ENCODE measurements at regions not wholly inside any gene's neighbourhood (a gene's known extent, or its start where the extent isn't known, plus 50 kb on each side); places are given as distances from the start of the nearest gene placed in this dataset.

- no peak for DNase-seq (ENCODE audit: low spot score)
Measured at GRCh38 chr20:11550657-11551338, 366.9 kb upstream of the BTBD3 start.

DNA sequence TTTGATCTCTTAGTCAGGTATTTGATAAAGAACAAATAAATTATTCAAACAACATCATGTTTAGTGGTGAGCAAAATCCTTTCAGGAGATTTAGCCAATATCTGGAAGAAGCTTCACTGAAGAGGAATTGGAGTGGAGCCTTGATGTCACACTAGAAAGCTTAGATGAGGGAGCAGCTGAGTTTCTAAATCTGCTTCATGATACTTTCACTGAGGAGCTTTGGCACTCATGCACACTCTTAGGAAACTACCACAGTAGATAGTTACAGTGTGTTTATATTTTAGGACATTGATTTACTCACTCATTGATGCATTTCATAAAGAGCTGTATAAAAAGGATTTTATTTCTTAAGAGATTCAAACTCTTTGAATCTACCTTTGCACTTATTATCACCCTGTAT is 366.2 kb upstream of the BTBD3 start:
- DNase-seq (ENCODE audit: low spot score), result no peak

DNA sequence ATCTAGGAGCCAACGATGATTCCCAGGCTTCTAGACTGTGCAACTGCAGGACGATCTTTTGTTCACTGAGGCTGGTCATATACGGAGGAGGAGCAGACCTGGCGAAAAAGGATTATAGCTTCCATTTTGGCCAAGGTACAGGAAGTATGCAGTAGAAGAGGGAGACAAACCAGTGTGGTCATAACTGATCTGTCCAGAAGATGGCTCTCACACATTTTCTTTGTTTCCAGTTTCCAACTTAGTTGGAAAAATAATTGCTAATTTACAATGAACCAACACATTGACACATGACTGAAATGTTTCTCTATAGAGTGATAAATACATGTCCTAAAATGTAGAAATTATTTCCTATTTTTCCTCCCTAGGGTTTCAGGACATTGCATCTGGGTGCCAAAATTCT is 364.1 kb upstream of the BTBD3 start:
- DNase-seq (ENCODE audit: low spot score), result peak; percentile 64

DNA sequence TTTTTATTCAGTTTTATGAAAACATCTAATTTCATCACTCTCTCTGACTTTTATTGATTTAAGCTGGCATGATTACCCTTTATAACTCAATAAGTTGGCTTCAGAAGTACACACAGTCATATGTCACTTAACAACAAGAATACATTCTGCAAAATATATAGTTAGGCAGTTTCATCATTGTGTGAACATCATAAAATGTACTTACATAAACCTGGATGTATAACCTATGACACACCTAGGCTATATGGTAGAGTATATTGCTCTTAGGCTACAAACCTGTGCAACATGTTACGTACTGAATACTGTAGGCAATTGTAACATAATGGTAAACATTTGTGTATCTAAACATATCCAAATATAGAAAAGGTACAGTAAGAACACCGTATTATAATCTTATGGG is 362.2 kb upstream of the BTBD3 start:
- DNase-seq (ENCODE audit: low spot score), result no peak

GRCh38 chr20:11556410-11556809 is 361.3 kb upstream of the BTBD3 start:
- no peak for DNase-seq (ENCODE audit: low spot score)

DNA sequence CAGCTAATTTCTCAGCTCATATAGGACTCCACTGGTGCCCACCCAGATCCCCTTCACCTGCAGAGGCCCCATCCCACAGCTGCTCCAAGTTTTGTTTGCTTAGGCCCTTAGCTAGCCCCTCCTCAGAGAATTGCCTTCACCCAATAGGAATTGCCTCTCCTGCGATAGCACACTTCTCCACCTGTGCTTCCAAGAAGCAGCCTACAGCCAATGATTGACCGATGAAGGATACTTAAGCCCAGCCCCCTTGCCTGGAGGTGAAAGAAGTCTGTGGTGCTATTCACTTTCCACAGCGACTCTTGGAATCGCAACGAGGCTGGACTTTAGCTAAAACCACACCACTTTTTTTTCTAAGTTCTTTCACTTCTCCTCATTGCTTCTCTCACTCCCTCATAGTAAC is 353.2 kb upstream of the BTBD3 start:
- no peak for DNase-seq (ENCODE audit: low spot score)

DNA sequence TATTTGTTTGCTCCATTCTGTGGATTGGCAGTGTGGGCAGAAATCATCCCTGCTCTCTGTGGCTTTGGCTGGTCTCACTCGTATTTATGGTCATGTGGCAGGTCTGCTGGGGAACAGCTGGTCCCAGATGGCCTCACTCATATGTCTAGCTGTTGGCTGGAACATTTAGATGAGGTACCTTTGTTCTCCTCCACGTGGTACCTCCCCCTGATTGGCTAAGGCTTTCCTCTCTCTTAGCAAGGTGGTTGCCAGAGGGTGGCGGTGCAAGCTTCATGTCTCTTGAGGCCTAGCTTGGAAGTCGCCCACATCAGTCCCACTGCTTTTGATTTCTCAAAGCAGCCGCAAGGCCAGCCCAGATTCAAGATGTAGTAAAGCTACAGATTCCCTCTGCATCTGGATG is 348.5 kb upstream of the BTBD3 start:
- no peak for DNase-seq (ENCODE audit: low spot score)

DNA sequence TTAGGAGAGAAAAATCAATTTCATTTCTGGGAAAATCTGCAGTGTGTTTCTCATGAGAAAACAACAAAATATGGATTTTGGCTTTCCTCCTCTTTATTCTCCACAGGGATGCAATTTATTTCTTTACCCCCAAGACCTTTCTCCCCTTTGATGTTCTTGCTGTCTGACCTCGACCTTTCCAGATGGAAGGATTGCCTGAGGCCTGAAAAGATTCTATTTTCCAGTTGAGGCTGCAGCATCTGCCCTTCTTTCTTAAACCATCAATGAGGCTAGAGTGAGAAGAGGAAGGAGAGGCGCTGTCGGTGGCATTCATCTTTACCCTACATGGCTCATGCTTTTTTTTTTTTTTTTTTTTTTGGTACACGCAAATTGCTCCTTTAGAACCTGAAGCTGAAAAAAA is 344.2 kb upstream of the BTBD3 start:
- DNase-seq (ENCODE audit: low spot score), result no peak

DNA sequence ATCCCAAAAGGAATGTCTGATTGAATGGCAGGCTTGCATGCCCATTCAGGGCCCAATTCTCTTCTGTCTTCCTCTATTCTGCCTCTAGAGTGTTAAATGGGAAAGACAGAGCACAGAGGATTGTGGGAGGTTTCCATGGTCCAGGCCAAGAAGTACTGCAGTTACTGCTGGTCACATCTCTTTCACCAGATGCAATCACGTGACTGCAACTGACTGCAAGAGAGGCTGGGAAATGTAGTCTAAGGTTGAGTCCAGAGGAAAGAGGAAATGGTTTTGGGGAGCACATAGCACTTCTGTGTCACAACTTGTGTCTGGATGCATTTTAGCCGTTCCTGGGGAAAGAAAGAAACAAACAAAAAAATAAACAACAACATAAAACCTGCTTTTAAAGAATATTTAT is 336.4 kb upstream of the BTBD3 start:
- peak; percentile 19 for DNase-seq (ENCODE audit: low spot score)

DNA sequence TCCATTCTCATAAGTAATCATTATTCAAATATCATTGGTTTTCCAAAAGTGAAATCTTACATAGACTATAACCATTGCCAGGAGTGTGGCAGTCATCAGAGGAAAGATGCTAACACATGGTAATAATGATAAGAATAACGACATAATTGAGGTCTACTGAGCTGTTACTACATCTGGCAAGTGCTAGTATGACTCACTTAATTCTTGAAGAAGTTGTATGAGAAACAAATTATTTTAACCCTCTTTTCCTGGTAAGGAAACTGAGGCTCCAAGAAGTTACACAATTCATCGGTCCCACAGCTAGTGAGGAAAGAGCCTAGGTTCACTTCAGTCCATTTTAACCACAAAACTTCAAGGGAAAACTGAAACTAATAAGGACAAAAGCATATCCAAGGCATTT is 335.6 kb upstream of the BTBD3 start:
- no peak for DNase-seq (ENCODE audit: low spot score)

DNA sequence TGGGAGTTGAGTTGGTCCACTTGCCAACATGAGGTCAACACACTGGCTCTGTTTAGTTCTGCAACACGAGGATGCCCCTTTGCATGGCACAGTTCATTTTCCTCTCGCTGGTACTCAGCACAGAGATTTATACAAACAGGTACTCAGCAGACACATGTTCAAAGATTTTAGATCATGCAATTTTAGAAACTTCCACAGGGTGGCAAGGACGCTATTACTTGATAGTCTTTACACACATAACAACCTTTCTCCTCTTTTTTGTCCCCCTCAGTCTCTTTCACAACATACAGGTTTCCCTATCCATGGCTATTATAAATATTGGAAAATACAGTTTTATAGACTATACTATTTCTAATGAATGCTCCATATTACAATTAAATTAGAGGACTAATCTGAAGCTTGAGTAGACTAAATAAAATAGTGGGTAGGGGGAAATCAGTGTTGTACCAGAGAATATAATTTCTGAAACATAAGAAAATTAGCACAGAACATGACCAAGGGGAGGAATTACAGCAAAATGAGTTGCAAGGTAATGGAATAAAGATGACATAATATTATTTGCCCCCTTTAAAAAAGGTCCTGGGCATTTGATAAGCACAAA is 331.8 kb upstream of the BTBD3 start:
- peak; percentile 57 for DNase-seq (ENCODE audit: low spot score)

- no peak for DNase-seq (ENCODE audit: low spot score)
Measured at GRCh38 chr20:11588875-11589274, 328.8 kb upstream of the BTBD3 start.

- DNase-seq (ENCODE audit: low spot score), result no peak
Measured at GRCh38 chr20:11591965-11592364, 325.7 kb upstream of the BTBD3 start.

DNA sequence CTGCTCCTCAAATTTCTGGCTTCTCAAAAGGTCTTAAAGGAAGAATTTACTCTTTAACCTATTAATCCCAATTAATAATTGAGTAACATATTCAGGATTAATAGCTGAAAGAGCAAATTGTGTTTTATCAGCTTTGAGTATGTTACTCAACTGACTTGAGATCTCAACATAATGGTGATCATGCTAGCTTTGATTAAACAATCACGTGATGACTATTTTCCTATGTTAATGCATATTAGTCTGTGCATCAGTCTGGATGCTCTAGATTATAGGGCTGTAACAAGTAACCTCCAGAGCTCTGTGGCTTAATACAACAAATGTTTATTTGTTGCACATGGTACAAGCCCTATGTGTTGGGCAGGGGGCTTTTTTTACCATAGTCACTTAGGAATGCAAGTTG is 313.4 kb upstream of the BTBD3 start:
- no peak for DNase-seq (ENCODE audit: low spot score)

- DNase-seq (ENCODE audit: low spot score), result no peak
Measured at GRCh38 chr20:11607047-11607446, 310.6 kb upstream of the BTBD3 start.

GRCh38 chr20:11608736-11609135 is 309.0 kb upstream of the BTBD3 start:
- DNase-seq (ENCODE audit: low spot score), result no peak

DNA sequence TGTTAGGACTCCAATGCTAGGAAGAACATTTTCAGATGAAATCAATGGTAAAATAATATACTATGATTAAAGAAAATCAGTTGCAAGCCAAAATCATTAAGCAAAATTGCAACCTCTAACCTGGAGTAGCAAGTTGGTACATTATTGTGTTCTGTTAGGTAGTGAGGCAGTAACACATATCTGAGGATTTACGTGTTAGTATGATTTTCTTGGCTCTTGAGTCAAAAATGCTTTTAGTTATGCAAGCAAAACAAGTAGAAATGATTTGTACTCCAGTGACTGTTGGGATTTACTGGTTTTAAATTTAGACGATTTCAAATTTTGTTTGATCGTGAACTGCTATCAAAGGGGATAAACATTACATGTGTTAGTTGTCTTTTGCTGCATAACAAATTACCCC is 293.0 kb upstream of the BTBD3 start:
- DNase-seq (ENCODE audit: low spot score), result no peak

- no peak for DNase-seq (ENCODE audit: low spot score)
Measured at GRCh38 chr20:11626551-11626950, 291.1 kb upstream of the BTBD3 start.

DNA sequence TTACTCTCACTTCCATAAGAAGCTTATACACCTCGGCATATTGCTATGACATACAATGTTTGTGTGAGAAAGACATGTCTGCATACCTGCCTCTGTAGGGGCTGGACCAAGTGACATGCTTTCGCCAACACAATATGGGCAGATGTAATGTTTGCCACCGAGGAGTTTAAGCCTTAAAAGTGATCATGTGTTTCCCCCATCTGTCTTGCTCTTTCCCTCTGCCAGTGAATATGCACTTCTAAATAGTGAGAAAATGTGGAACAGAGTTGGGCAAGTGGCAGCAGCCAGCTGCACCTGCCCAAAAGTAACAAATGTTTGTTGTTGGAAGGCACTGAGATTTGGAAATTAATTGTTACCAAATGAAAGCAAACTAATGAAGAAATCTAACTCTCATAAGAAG is 274.8 kb upstream of the BTBD3 start:
- DNase-seq (ENCODE audit: low spot score), result no peak

DNA sequence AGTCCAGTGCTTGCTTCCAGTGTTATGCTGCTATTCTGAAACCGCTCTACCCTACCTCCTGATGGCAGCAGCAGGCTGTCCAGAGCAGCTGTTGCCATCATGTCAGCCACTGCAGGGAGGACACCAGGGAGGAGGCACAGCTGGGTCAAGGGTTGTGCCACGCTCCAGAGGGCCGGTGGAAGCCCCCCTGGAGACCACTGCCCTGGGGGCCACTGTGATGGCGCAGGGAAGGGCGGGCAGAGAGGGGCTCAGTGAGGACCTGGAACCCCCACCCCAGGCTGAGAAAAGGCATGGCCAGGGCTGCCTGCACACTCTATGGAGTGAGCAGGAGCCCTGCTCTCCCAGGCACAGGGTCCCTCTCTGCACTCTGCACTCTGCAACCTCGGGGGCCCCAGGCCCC is 271.3 kb upstream of the BTBD3 start:
- peak; percentile 18 for DNase-seq (ENCODE audit: low spot score)

DNA sequence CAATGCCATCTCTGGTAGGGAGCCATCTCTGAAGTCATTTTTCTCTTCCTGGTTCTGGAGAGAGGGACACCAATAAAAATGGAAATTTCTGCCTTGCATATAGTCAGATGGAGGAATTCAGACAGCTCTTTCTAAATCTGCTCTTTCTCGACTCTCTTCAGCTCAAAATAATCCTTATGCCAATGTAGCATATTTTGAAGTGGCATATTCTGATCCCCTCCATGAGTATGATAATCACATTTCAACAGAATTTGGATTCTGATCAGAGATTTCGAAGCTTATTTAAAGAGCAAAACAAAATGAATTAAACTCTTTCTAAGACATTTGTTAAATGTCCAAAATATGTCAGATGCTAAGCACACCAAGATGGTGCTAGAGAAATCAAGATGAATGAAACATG is 267.1 kb upstream of the BTBD3 start:
- DNase-seq (ENCODE audit: low spot score), result no peak

- DNase-seq (ENCODE audit: low spot score), result no peak
Measured at GRCh38 chr20:11651138-11651537, 266.6 kb upstream of the BTBD3 start.

GRCh38 chr20:11651647-11652046 is 266.0 kb upstream of the BTBD3 start:
- DNase-seq (ENCODE audit: low spot score), result no peak

DNA sequence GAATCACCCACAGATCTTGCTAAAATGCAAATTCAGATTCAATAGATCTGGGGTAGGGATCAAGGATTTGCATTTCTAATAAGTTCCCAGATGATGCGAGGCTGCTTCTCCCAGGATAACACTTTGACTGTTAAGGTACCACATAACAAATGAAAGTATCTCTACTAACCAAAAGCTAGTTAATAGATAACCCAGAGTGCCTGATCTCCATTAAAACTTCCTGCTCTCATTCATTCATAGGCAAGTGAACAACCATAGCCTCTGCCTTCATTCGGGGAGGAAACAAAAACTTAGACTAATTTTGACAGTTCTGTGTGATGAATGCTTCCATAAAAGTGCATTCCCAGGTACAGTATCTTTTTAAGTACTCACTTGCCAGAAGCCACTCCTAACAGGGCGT is 265.6 kb upstream of the BTBD3 start:
- DNase-seq (ENCODE audit: low spot score), result no peak

All from HT-29 (cell line).